ENCODE measurements at regions not wholly inside any gene's neighbourhood (a gene's known extent, or its start where the extent isn't known, plus 50 kb on each side); places are given as distances from the start of the nearest gene placed in this dataset.
A peak's percentile ranks its signal among the peaks of the same experiment; 100 is the strongest.

DNA sequence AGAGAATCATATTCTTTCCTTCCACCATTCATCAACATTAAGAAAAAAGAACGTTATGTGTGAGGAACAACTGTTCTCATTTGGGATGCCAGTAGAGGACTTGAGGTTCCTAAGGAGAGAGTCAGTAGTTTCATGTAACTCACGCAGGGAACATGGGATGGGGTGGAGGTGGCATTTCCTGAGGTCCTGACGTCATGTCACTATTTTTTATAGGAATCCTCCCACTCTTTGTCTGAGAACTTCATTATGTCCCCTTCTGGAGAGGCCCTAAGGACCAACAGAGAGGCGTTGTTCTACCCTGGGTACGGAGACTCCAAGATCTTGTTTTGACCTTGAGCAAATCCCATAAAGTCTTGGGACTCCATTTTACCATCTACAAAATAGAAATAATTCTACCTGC lies 211.7 kb upstream of the SOX9 start:
- Mint-ChIP-seq H3K4me3 (no peak overlapping the region), H3K27me3 (no peaks in the 10 kb centered on the region), H3K9me3 (peaks cover 6% of the 10 kb centered on the region), H3K4me1 (no peaks in the 10 kb centered on the region), H3K27ac (ENCODE audit: low read depth) (no peak overlapping the region), H3K36me3 (ENCODE audit: insufficient read depth) (no peaks in the 10 kb centered on the region)
- DNase-seq (ENCODE audit: low spot score in 2 of 2) (no peak), ATAC-seq (replicated peaks; ENCODE audit: extremely low read depth, poor library complexity, severe bottlenecking) (no peak)

DNA sequence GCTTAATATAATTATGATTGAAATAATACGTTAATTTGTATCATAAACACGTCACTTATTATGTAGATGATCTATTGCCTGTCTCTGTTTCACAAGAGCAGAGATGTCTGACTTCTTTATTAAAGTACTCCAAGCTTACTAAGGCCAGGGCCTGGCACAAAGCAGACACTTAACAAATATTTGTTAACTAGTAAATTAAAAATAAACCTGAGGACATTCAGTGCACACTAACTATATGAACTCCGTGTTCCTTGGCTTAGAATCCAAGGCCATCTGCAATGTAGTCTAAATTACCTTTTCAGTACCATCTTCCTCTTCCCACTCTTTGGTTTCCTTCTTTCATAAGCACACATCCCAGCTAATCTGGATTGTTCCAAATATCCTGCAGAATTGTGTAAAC lies 210.8 kb upstream of the SOX9 start:
- Mint-ChIP-seq H3K36me3 (ENCODE audit: insufficient read depth) (no peaks in the 10 kb centered on the region), H3K9me3 (peaks cover 7% of the 10 kb centered on the region), H3K27me3 (no peaks in the 10 kb centered on the region), H3K4me1 (no peaks in the 10 kb centered on the region), H3K27ac (ENCODE audit: low read depth) (no peak overlapping the region), H3K4me3 (no peak overlapping the region)
- no peak for DNase-seq (ENCODE audit: low spot score in 2 of 2)
- ATAC-seq (replicated peaks; ENCODE audit: extremely low read depth, poor library complexity, severe bottlenecking) = no peak

DNA sequence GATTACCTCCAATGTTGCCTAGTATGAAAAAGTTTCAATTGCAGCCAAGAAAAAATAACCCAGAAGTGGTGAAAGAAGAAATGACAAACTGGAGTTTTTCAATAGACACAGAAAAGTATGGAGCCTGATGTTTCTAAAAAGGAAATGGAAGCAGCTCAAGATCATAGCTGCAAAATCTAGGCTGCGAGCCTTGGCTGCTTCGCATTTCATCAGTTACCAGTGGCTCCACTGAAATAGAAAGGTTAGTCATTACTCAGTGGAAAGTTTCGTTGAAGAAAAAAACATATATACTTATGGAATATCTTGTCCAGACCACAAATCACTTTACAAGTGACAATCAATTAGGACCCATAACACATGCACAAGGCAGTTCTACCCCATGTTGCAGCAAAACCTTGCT lies 206.8 kb upstream of the SOX9 start:
- no peak overlapping the region for H3K4me3 Mint-ChIP-seq
- H3K9me3 Mint-ChIP-seq = peaks cover 18% of the 10 kb centered on the region
- H3K27me3 Mint-ChIP-seq = no peaks in the 10 kb centered on the region
- no peaks in the 10 kb centered on the region for H3K36me3 Mint-ChIP-seq (ENCODE audit: insufficient read depth)
- DNase-seq (ENCODE audit: low spot score in 2 of 2) (no peak), ATAC-seq (replicated peaks; ENCODE audit: extremely low read depth, poor library complexity, severe bottlenecking) (no peak)
- no peak overlapping the region for H3K27ac Mint-ChIP-seq (ENCODE audit: low read depth)
- H3K4me1 Mint-ChIP-seq = no peaks in the 10 kb centered on the region

DNA sequence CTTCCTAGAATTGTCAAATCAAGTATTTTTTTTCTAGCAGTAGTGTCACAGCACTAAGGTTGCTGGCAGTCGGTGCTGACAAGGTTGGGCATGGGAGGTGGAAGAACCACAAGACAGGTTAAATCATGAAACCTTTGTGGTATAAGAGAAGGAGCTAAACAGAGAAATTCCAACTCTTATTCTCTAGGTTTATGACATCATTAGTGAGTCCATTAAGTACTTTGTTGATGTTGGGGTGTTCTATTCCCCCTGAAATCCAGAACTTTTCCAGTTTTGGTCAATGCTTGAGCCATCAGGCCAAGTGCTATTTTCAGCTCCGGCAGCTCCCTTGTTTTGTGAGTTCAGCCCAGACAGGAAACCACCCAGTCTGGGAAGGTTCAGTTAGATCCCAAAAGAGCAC lies 206.0 kb upstream of the SOX9 start:
- DNase-seq (ENCODE audit: low spot score in 2 of 2) = no peak
- Mint-ChIP-seq H3K27ac (ENCODE audit: low read depth) (no peak overlapping the region), H3K4me1 (no peaks in the 10 kb centered on the region), H3K27me3 (no peaks in the 10 kb centered on the region), H3K36me3 (ENCODE audit: insufficient read depth) (no peaks in the 10 kb centered on the region), H3K4me3 (no peak overlapping the region), H3K9me3 (peaks cover 18% of the 10 kb centered on the region)
- ATAC-seq (replicated peaks; ENCODE audit: extremely low read depth, poor library complexity, severe bottlenecking) = no peak

DNA sequence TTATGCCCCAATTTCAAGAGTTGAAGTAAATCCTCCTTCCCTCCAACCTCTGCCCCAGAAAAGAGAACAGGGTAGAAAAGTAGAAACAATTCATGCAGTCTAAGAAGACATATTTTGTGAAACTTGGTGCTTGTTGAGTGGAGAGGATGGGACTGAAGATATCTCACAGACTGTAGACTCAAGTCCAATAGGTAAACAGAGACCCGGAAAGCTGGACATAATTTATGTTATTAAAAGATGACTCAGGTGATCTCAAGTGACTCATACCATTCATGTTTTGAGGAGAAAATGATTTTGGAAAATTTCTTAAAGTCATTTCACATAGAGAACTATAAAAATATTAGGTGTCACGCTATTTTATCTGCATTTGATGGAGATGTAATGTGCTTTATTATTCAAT lies 203.1 kb upstream of the SOX9 start:
- no peaks in the 10 kb centered on the region for H3K36me3 Mint-ChIP-seq (ENCODE audit: insufficient read depth)

DNA sequence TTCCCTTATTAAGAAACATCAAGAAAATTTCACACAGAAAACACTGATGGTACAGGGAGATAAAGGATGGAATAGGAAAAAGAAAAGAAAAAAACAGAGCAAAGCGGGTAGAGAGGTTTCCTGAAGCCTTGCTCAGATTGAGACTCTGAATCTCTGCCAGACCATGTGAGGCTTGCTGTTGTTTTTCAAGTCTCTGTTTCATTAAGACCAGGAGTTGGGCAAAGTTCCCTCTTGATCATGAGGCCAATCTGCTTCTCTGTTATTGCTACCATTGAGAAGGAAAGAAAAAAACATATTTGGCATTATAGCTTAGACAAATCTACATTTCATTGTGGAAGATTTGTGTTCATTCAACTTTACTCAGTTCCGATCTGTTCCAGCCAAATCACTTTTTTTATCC lies 201.6 kb upstream of the SOX9 start:
- ATAC-seq (replicated peaks; ENCODE audit: extremely low read depth, poor library complexity, severe bottlenecking) = no peak
- H3K27me3 Mint-ChIP-seq = no peaks in the 10 kb centered on the region
- H3K4me3 Mint-ChIP-seq = no peak overlapping the region
- peaks cover 24% of the 10 kb centered on the region for H3K9me3 Mint-ChIP-seq
- H3K4me1 Mint-ChIP-seq = peaks cover 11% of the 10 kb centered on the region
- no peaks in the 10 kb centered on the region for H3K36me3 Mint-ChIP-seq (ENCODE audit: insufficient read depth)
- DNase-seq (ENCODE audit: low spot score in 2 of 2) = no peak
- H3K27ac Mint-ChIP-seq (ENCODE audit: low read depth) = no peak overlapping the region

More for the DNA sequence above, 203.1 kb upstream of the SOX9 start:
- H3K27me3 Mint-ChIP-seq = no peaks in the 10 kb centered on the region
- H3K9me3 Mint-ChIP-seq = peaks cover 18% of the 10 kb centered on the region
- DNase-seq (ENCODE audit: low spot score in 2 of 2) (no peak), ATAC-seq (replicated peaks; ENCODE audit: extremely low read depth, poor library complexity, severe bottlenecking) (no peak)
- no peak overlapping the region for H3K27ac Mint-ChIP-seq (ENCODE audit: low read depth)
- H3K4me3 Mint-ChIP-seq = no peak overlapping the region
- peaks cover 11% of the 10 kb centered on the region for H3K4me1 Mint-ChIP-seq

DNA sequence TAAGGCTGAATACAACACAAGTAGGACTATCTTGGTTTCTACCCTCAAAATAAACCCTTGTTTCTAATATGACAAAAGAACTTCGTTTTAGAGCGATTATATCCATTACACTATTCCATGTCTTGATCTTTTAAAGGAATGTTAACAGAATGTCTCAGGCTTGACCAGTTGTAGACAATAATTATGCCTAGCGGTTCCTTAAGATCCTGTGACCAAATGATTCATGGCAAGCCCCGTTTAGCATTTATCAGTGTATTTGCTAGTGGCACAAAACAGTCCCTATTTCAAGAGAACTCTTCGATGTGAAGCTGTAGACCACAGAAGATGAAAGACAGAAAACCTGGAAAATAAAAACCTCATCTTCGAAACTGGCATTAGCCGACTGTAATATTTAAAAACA lies 200.9 kb upstream of the SOX9 start:
- peaks cover 11% of the 10 kb centered on the region for H3K4me1 Mint-ChIP-seq
- no peak overlapping the region for H3K4me3 Mint-ChIP-seq
- no peak for DNase-seq (ENCODE audit: low spot score in 2 of 2)
- peaks cover 31% of the 10 kb centered on the region for H3K9me3 Mint-ChIP-seq
- no peak overlapping the region for H3K27ac Mint-ChIP-seq (ENCODE audit: low read depth)
- H3K27me3 Mint-ChIP-seq = no peaks in the 10 kb centered on the region
- no peak for ATAC-seq (replicated peaks; ENCODE audit: extremely low read depth, poor library complexity, severe bottlenecking)
- H3K36me3 Mint-ChIP-seq (ENCODE audit: insufficient read depth) = no peaks in the 10 kb centered on the region

DNA sequence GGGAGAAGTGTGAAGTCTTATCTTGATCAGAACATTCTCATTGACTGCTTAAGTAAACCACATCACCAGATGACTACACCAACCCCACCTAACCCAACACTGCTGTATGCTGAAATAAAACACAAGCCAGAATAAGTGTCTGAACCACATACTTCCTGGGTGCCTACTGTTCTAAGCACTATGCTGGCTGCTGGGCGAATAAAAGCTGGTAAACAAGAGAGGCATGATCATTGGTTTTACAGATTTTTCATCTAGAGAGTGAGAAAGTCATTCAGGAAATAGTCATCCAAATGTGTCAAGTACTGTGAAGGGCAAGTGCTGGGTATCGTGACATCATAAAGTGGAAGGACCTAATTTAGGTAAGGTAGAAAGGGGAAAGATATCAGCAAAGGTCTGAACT lies 199.0 kb upstream of the SOX9 start:
- Mint-ChIP-seq H3K9me3 (peaks cover 20% of the 10 kb centered on the region), H3K36me3 (ENCODE audit: insufficient read depth) (no peaks in the 10 kb centered on the region), H3K27me3 (no peaks in the 10 kb centered on the region), H3K4me1 (peaks cover 11% of the 10 kb centered on the region), H3K4me3 (peak overlapping the region; percentile 1), H3K27ac (ENCODE audit: low read depth) (peak overlapping the region; percentile 30)
- DNase-seq (ENCODE audit: low spot score in 2 of 2) = peak in 1 of 2 donors; percentile 13
- ATAC-seq (replicated peaks; ENCODE audit: extremely low read depth, poor library complexity, severe bottlenecking) = peak; percentile 93

DNA sequence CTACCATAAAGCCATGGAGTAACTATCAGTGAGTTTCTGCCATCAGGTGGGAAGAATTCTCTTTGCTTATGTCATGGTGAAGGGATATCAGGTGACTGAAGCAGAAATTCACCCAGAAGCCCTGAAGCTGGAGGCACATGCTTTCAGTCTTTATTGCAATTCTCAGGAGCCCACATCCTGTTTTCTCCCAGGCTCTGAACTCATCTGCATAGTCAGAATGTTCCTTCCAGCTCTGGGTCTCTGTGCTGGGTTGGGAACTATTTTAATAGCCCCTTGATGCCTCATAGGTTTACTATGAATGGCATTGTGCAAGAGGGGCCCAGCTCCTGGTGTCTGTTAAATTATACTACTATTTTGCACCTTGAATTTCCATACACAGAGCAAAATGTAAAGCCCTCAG lies 198.4 kb upstream of the SOX9 start:
- no peaks in the 10 kb centered on the region for H3K27me3 Mint-ChIP-seq
- H3K27ac Mint-ChIP-seq (ENCODE audit: low read depth) = peak overlapping the region; percentile 30
- H3K4me3 Mint-ChIP-seq = no peak overlapping the region

DNA sequence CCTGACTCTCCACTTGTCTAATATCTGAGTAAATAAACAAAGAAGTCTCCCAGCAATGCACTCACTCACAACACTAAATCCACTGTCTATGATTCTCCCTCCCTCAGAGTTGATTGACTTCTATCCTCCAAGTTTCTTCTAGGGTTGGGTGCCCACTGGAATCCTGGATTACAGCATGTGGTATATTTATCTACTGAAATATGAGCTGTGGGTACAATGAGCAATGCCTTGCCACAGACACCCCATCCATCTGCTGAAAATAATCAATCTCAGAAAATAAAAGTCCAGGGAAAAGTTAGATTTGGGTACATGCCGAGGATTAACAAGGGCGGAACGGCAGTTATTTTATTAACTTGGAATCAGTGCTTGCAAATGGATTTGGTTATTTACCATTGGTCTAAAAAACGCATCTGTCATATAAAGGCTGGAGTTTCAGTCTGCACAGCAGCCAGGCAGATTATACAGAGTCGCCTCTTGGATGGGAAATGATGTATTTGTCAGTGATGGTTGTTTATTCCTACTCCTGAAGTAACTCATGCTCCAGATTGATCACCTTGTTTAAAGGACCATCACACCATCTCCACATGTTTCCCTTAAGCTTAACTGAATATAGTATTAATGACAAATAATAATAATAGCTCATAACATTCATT lies 193.9 kb upstream of the SOX9 start:
- ATAC-seq (replicated peaks; ENCODE audit: extremely low read depth, poor library complexity, severe bottlenecking) = no peak
- Mint-ChIP-seq H3K4me1 (peaks cover 4% of the 10 kb centered on the region), H3K9me3 (peaks cover 20% of the 10 kb centered on the region), H3K4me3 (no peak overlapping the region), H3K27ac (ENCODE audit: low read depth) (no peak overlapping the region), H3K36me3 (ENCODE audit: insufficient read depth) (no peaks in the 10 kb centered on the region), H3K27me3 (no peaks in the 10 kb centered on the region)
- no peak for DNase-seq (ENCODE audit: low spot score in 2 of 2)

More for the DNA sequence above, 198.4 kb upstream of the SOX9 start:
- DNase-seq (ENCODE audit: low spot score in 2 of 2) = no peak
- Mint-ChIP-seq H3K36me3 (ENCODE audit: insufficient read depth) (no peaks in the 10 kb centered on the region), H3K9me3 (peaks cover 20% of the 10 kb centered on the region), H3K4me1 (peaks cover 11% of the 10 kb centered on the region)
- no peak for ATAC-seq (replicated peaks; ENCODE audit: extremely low read depth, poor library complexity, severe bottlenecking)

DNA sequence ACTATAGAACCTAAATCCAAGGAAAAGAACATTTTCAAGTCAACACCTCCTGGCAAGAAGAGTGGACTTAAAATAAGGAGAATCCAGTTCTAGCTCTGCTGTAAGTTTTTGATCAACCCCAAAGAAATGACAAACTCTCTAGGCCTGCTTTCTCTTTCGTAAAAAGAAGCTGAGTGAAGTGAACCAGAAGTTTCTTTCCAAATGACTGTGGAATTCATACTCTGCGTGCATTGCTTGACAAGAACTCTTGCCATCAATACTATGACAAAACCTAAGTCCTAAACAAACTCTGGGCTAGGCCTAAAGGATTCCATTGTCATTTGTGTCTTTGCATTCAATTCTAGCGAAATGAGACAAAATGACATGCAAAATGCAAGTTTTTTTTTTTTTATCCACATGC lies 187.5 kb upstream of the SOX9 start:
- no peaks in the 10 kb centered on the region for H3K36me3 Mint-ChIP-seq (ENCODE audit: insufficient read depth)
- no peak overlapping the region for H3K4me3 Mint-ChIP-seq
- no peaks in the 10 kb centered on the region for H3K4me1 Mint-ChIP-seq
- H3K27me3 Mint-ChIP-seq = no peaks in the 10 kb centered on the region
- ATAC-seq (replicated peaks; ENCODE audit: extremely low read depth, poor library complexity, severe bottlenecking) (no peak), DNase-seq (ENCODE audit: low spot score in 2 of 2) (no peak)
- peaks cover 5% of the 10 kb centered on the region for H3K9me3 Mint-ChIP-seq
- H3K27ac Mint-ChIP-seq (ENCODE audit: low read depth) = no peak overlapping the region

DNA sequence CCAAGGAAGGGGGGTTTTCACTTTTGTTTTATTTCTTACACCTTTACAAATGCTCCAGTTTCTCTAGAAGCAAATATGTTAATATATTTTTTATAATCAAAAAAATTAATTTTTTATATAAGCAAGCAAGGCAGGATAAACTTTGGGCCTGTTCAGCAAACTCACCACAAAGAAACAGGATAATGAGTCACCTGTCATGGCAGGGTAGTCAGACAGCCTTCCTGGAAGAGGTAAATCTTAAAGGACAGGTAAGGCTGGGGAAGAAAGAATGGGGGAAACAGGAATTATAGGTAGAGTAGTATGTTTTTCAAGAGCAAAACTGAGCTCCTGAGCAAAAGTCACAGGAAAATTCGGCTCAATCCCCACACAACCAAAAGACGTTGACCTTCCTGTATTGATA lies 186.3 kb upstream of the SOX9 start:
- H3K27me3 Mint-ChIP-seq = no peaks in the 10 kb centered on the region
- no peak overlapping the region for H3K27ac Mint-ChIP-seq (ENCODE audit: low read depth)
- ATAC-seq (replicated peaks; ENCODE audit: extremely low read depth, poor library complexity, severe bottlenecking) (no peak), DNase-seq (ENCODE audit: low spot score in 2 of 2) (no peak)
- H3K4me3 Mint-ChIP-seq = no peak overlapping the region
- H3K36me3 Mint-ChIP-seq (ENCODE audit: insufficient read depth) = peaks cover 2% of the 10 kb centered on the region
- H3K4me1 Mint-ChIP-seq = no peaks in the 10 kb centered on the region
- H3K9me3 Mint-ChIP-seq = peaks cover 5% of the 10 kb centered on the region

DNA sequence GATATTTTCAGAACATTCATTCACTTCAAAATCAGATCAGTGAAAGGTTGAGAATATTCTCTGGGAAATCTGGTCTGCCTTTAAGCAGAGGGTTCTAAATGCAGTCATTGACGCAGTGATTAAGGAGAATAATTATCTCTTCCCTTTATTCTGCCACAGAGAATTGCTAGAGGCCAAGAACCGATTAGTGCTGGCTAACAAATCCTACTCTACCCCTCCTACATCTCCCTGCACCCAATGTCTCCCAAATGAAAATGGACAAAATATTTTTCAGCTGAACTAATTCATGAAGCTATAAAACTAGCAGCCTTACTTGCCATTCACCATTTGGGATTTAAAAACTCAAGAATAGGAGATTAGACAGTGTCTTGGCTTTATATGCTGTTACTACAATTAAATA lies 185.5 kb upstream of the SOX9 start:
- Mint-ChIP-seq H3K9me3 (peaks cover 5% of the 10 kb centered on the region), H3K27ac (ENCODE audit: low read depth) (no peak overlapping the region), H3K4me3 (no peak overlapping the region), H3K4me1 (no peaks in the 10 kb centered on the region), H3K27me3 (no peaks in the 10 kb centered on the region), H3K36me3 (ENCODE audit: insufficient read depth) (peaks cover 2% of the 10 kb centered on the region)
- no peak for DNase-seq (ENCODE audit: low spot score in 2 of 2)
- no peak for ATAC-seq (replicated peaks; ENCODE audit: extremely low read depth, poor library complexity, severe bottlenecking)

DNA sequence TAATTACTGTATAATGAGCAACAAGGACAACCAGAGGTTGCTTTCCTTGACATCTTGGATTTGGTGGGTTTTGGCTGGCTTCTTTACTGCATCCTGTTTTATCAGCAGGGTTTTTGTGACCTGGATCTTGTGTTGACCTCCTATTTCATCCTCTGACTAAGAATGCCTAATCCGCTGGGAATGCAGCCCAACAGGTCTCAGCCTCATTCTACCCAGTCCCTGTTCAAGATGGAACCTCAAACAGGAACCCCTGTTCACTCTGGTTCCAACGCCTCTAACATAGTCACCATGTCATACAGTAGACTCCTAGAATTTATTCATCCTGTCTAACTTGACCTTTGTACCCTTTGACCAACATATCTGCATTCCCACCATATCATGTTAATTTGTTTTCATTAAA lies 183.8 kb upstream of the SOX9 start:
- no peak for DNase-seq (ENCODE audit: low spot score in 2 of 2)
- ATAC-seq (replicated peaks; ENCODE audit: extremely low read depth, poor library complexity, severe bottlenecking) = no peak
- H3K27me3 Mint-ChIP-seq = no peaks in the 10 kb centered on the region
- H3K27ac Mint-ChIP-seq (ENCODE audit: low read depth) = no peak overlapping the region
- H3K4me1 Mint-ChIP-seq = no peaks in the 10 kb centered on the region
- peaks cover 2% of the 10 kb centered on the region for H3K36me3 Mint-ChIP-seq (ENCODE audit: insufficient read depth)
- no peak overlapping the region for H3K4me3 Mint-ChIP-seq
- H3K9me3 Mint-ChIP-seq = no peaks in the 10 kb centered on the region
